ENCODE measurements at regions not wholly inside any gene's neighbourhood (a gene's known extent, or its start where the extent isn't known, plus 50 kb on each side); places are given as distances from the start of the nearest gene placed in this dataset.

GRCh38 chr20:16123623-16124022 lies 449.6 kb downstream of the KIF16B start:
- Histone ChIP-seq H3K4me1 (peaks cover 0 to 2% (median 0%) of the 10 kb centered on the region in 4 donors), H3K4me3 (no peak overlapping the region), H3K27ac (no peak overlapping the region), H3K36me3 (no peaks in the 10 kb centered on the region), H3K27me3 (no peaks in the 10 kb centered on the region), H3K9me3 (peaks cover 0 to 4% (median 0%) of the 10 kb centered on the region in 4 donors)
- TF ChIP-seq POLR2A (IDR thresholded peaks at IDR 0.05) (no peak), EP300 (IDR thresholded peaks at IDR 0.05) (no peak), CTCF (IDR thresholded peaks at IDR 0.05) (no peak), POLR2AphosphoS5 (IDR thresholded peaks at IDR 0.05) (no peak)
- no peak for DNase-seq
- intact Hi-C loops (cut with DNase I), result no loop called here

- no peaks in the 10 kb centered on the region for H3K36me3 ChIP-seq
- DNase-seq, result no peak
- H3K27ac ChIP-seq, result no peak overlapping the region
- intact Hi-C loops (cut with DNase I), result no loop called here
- H3K4me1 ChIP-seq, result no peaks in the 10 kb centered on the region
- 70 to 82% methylated on average over 3 of the region's 3 CpGs for WGBS, 2 donors
- no peak overlapping the region for H3K4me3 ChIP-seq
- TF ChIP-seq POLR2AphosphoS5 (IDR thresholded peaks at IDR 0.05), result no peak
- TF ChIP-seq EP300 (IDR thresholded peaks at IDR 0.05), result no peak
- no peak for TF ChIP-seq CTCF (IDR thresholded peaks at IDR 0.05)
- no peak for TF ChIP-seq POLR2A (IDR thresholded peaks at IDR 0.05)
- H3K27me3 ChIP-seq, result no peaks in the 10 kb centered on the region
- no peaks in the 10 kb centered on the region for H3K9me3 ChIP-seq
These were observed 453.3 kb downstream of the KIF16B start for GRCh38 chr20:16119909-16120308.

GRCh38 chr20:16115911-16116552 lies 457.2 kb downstream of the KIF16B start:
- H3K9me3 ChIP-seq, result no peaks in the 10 kb centered on the region
- H3K4me3 ChIP-seq, result no peak overlapping the region
- intact Hi-C loops (cut with DNase I), result no loop called here
- H3K27ac ChIP-seq, result no peak overlapping the region
- no peak for TF ChIP-seq POLR2AphosphoS5 (IDR thresholded peaks at IDR 0.05)
- no peak for TF ChIP-seq CTCF (IDR thresholded peaks at IDR 0.05)
- no peak for TF ChIP-seq EP300 (IDR thresholded peaks at IDR 0.05)
- no peak for TF ChIP-seq POLR2A (IDR thresholded peaks at IDR 0.05)
- no peaks in the 10 kb centered on the region for H3K36me3 ChIP-seq
- DNase-seq, result no peak
- 60 to 75% methylated on average over 2 of the region's 2 CpGs for WGBS, 2 donors
- H3K4me1 ChIP-seq, result no peaks in the 10 kb centered on the region
- H3K27me3 ChIP-seq, result no peaks in the 10 kb centered on the region

- WGBS, 2 donors, result 87% methylated on average over 2 of the region's 2 CpGs
- no peak overlapping the region for H3K4me3 ChIP-seq
- no peak overlapping the region for H3K27ac ChIP-seq
- TF ChIP-seq POLR2AphosphoS5 (IDR thresholded peaks at IDR 0.05), result no peak
- no peaks in the 10 kb centered on the region for H3K4me1 ChIP-seq
- H3K36me3 ChIP-seq, result no peaks in the 10 kb centered on the region
- no peaks in the 10 kb centered on the region for H3K27me3 ChIP-seq
- intact Hi-C loops (cut with DNase I), result no loop called here
- no peak for DNase-seq
- no peaks in the 10 kb centered on the region for H3K9me3 ChIP-seq
These were observed 459.5 kb downstream of the KIF16B start for GRCh38 chr20:16113736-16114135.

GRCh38 chr20:16111852-16112412 lies 461.3 kb downstream of the KIF16B start:
- Histone ChIP-seq H3K4me3 (no peak overlapping the region), H3K4me1 (peaks cover 0 to 10% (median 7%) of the 10 kb centered on the region in 4 donors), H3K27me3 (no peaks in the 10 kb centered on the region), H3K9me3 (no peaks in the 10 kb centered on the region), H3K27ac (no peak overlapping the region), H3K36me3 (no peaks in the 10 kb centered on the region)
- intact Hi-C loops (cut with DNase I), result no loop called here
- 73 to 79% methylated on average over 6 of the region's 6 CpGs for WGBS, 2 donors
- DNase-seq, result no peak
- TF ChIP-seq POLR2A (IDR thresholded peaks at IDR 0.05) (no peak), CTCF (IDR thresholded peaks at IDR 0.05) (no peak), EP300 (IDR thresholded peaks at IDR 0.05) (no peak), POLR2AphosphoS5 (IDR thresholded peaks at IDR 0.05) (no peak)
